Neural cell (in vitro differentiated cells): ENCODE measurements at regions not wholly inside any gene's neighbourhood (a gene's known extent, or its start where the extent isn't known, plus 50 kb on each side); places are given as distances from the start of the nearest gene placed in this dataset.

Experiments
- EP300 ChIP-seq: fragments of 450-650 bp; conservative IDR thresholded peaks from 2 replicates; pipeline ENCODE4 v1.6.1; 2014; ENCODE audit warnings: antibody characterized with exemption, mild to moderate bottlenecking, moderate library complexity; ENCODE audit not compliant: poor library complexity, severe bottlenecking
- EZH2 ChIP-seq: fragments of 200-600, 300-800 bp; shearing (Covaris generic), sonication (generic); IDR thresholded peaks from 2 replicates; pipeline ENCODE4 v1.6.1; 2014; ENCODE audit warnings: antibody characterized with exemption, low read length, borderline replicate concordance, mild to moderate bottlenecking; ENCODE audit not compliant: insufficient read depth, poor library complexity, severe bottlenecking
- MXI1 ChIP-seq: fragments of 450-650 bp; conservative IDR thresholded peaks from 2 replicates; pipeline ENCODE4 v1.6.1; 2014; ENCODE audit warnings: antibody characterized with exemption, mild to moderate bottlenecking; ENCODE audit not compliant: poor library complexity, severe bottlenecking
- POLR2AphosphoS5 ChIP-seq: IDR thresholded peaks from 2 replicates; pipeline ENCODE4 v1.6.1; 2012
- REST ChIP-seq: IDR thresholded peaks from 2 replicates; pipeline ENCODE4 v1.6.1; 2012; ENCODE audit warnings: borderline replicate concordance
- SMC3 ChIP-seq: fragments of 450-650 bp; conservative IDR thresholded peaks from 2 replicates; pipeline ENCODE4 v1.6.1; 2014; ENCODE audit warnings: antibody characterized with exemption, mild to moderate bottlenecking, moderate library complexity; ENCODE audit not compliant: poor library complexity
- TAF1 ChIP-seq: IDR thresholded peaks from 2 replicates; pipeline ENCODE4 v1.6.1; 2012; ENCODE audit warnings: low read depth
- TF ChIP-seq, protein P1 (sequence below): fragments of 450-650 bp; IDR thresholded peaks from 2 replicates; pipeline ENCODE4 v1.5.1; 2014; ENCODE audit warnings: antibody characterized with exemption, mild to moderate bottlenecking, moderate library complexity; ENCODE audit not compliant: poor library complexity, severe bottlenecking

DNA sequence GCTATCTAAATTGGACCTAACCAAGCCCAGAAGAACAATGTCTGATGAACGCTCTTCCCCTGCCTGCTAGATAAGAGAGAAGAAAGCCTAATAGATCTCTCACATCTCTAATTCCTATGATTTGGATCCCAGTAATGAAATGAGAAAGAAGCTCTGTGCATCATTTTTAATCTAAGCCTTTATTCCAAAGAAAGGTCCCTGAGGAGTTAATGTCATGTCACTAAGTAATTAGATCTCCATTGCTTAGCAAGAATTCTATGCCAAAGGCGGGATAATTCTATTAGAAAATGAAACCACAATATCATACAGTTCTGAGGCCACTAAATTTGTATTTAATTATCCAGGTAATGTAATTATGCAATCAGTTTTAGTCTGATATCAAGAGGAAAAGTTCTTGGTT is 74.2 kb upstream of the TMEM260 start:
- TF ChIP-seq, protein P1, sequence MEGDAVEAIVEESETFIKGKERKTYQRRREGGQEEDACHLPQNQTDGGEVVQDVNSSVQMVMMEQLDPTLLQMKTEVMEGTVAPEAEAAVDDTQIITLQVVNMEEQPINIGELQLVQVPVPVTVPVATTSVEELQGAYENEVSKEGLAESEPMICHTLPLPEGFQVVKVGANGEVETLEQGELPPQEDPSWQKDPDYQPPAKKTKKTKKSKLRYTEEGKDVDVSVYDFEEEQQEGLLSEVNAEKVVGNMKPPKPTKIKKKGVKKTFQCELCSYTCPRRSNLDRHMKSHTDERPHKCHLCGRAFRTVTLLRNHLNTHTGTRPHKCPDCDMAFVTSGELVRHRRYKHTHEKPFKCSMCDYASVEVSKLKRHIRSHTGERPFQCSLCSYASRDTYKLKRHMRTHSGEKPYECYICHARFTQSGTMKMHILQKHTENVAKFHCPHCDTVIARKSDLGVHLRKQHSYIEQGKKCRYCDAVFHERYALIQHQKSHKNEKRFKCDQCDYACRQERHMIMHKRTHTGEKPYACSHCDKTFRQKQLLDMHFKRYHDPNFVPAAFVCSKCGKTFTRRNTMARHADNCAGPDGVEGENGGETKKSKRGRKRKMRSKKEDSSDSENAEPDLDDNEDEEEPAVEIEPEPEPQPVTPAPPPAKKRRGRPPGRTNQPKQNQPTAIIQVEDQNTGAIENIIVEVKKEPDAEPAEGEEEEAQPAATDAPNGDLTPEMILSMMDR = no peak
- TF ChIP-seq EZH2 (no peak), POLR2AphosphoS5 (no peak), TAF1 (no peak), EP300 (no peak), REST (no peak), MXI1 (no peak), SMC3 (no peak)
